Stomach (tissue), 8 donors: ENCODE measurements at regions not wholly inside any gene's neighbourhood (a gene's known extent, or its start where the extent isn't known, plus 50 kb on each side); places are given as distances from the start of the nearest gene placed in this dataset.

Experiments used
- DNase-seq, 2 donors: peaks; one replicate each; pipeline versions ENCODE4 v3.0.0 to v3.0.0-alpha.2; 2013 to 2019
- H3K27ac ChIP-seq, 5 donors: fragments of 200-600 bp in 4 of 5; sonication (generic) in 4 of 5; one replicate each; pipeline ENCODE4 v1.5.1; 2013 to 2019; ENCODE audit warnings: mild to moderate bottlenecking in 1 of 5, moderate library complexity in 1 of 5
- H3K27me3 ChIP-seq, 3 donors: fragments of 200-600 bp; sonication (generic); one replicate each; pipeline ENCODE4 v1.5.1; 2017 to 2019; ENCODE audit warnings: mixed run types in 1 of 3
- H3K36me3 ChIP-seq, 4 donors: fragments of 200-600 bp; sonication (generic); 1 replicate in 3 of 4; 2 replicates in 1 of 4; pipeline ENCODE4 v1.5.1; 2016 to 2019
- H3K4me1 ChIP-seq, 4 donors: fragments of 200-600 bp; sonication (generic); one replicate each; pipeline ENCODE4 v1.5.1; 2016 to 2019
- H3K4me3 ChIP-seq, 4 donors: fragments of 200-600 bp; sonication (generic) in 3 of 4; one replicate each; pipeline ENCODE4 v1.5.1; 2016 to 2019; ENCODE audit warnings: mild to moderate bottlenecking in 1 of 4
- H3K9me3 ChIP-seq, 4 donors: fragments of 200-600 bp; sonication (generic); one replicate each; pipeline ENCODE4 v1.5.1; 2016 to 2019
- EP300 ChIP-seq: sonication (generic); formaldehyde crosslinking; IDR thresholded peaks from one replicate; pipeline ENCODE4 v1.6.1; 2017; ENCODE audit warnings: antibody characterized with exemption
- POLR2A ChIP-seq, 4 donors: fragments of 450-650 bp; IDR thresholded peaks; one replicate each; pipeline ENCODE4 v1.6.1; 2016; ENCODE audit warnings: antibody characterized with exemption in 4 of 4, control low read depth in 2 of 4, mild to moderate bottlenecking in 1 of 4, moderate library complexity in 1 of 4
- POLR2AphosphoS5 ChIP-seq, 3 donors: sonication (generic); formaldehyde crosslinking; IDR thresholded peaks; one replicate each; pipeline ENCODE4 v1.6.1; 2016; ENCODE audit warnings: antibody characterized with exemption in 3 of 3
- WGBS, 5 donors: extraction: QIAGEN DNeasy Blood & Tissue Kit in 3 of 5; methylation state at CpG; one replicate each; pipeline versions ENCODE4 v1.1.5 to v1.1.7; 2013 to 2018; 5-methylcytosine and 5-hydroxymethylcytosine counted together
- intact Hi-C: fragments of 100-400 bp; cut with DNase I; formaldehyde crosslinking; loops from one replicate; pipeline ENCODE4 v1.15.1; 2023; ENCODE audit warnings: low total_unique reads
- TF ChIP-seq, protein P1 (sequence below), 7 experiments: fragments of 450-650 bp in 4 of 7; fragments of 200-600 bp in 3 of 7; sonication (generic) in 3 of 7; IDR thresholded peaks; one replicate each; pipeline ENCODE4 v1.5.1; 2016 to 2019; ENCODE audit warnings: antibody characterized with exemption in 7 of 7, control low read depth in 2 of 7, mild to moderate bottlenecking in 1 of 7
- donor health status: healthy with polysubstance abuse.
- donor health status: Bipolar disorder and iron deficiency.
- donor health status: healthy.

GRCh38 chr5:44907396-44907795 is 98.6 kb downstream of the MRPS30 start:
- 49 to 72% (median 62%) methylated on average over 5 of the region's 5 CpGs for WGBS, 5 donors

DNA sequence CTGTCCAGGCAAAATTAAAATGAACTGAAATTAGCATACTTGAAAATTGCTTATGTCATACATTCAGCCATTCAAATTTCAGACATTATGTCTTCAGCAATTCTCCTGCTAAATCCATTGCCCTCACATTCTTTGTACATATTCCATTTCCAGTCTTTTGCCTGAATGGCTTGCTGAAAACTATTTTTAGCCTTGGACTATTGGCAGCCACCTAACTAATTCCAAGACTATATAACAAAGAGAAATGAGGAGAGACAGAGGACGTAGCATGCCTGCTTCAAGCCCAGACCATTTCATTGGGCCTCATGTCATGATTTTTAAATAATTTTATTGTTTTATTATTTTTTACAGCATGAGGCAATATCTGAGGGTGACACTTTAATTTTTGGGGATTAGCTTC is 100.3 kb downstream of the MRPS30 start:
- Histone ChIP-seq H3K4me3 (no peak overlapping the region), H3K27ac (no peak overlapping the region), H3K9me3 (peaks cover 0 to 4% (median 0%) of the 10 kb centered on the region in 4 donors), H3K36me3 (no peaks in the 10 kb centered on the region), H3K4me1 (no peaks in the 10 kb centered on the region), H3K27me3 (no peaks in the 10 kb centered on the region)
- DNase-seq = no peak
- WGBS, 5 donors = 56 to 85% (median 70%) methylated on average over 1 of the region's 1 CpG
- intact Hi-C loops = no loop called here
- TF ChIP-seq EP300 (no peak), POLR2A (IDR thresholded peaks at IDR 0.05) (no peak), POLR2AphosphoS5 (IDR thresholded peaks at IDR 0.05) (no peak)
- TF ChIP-seq, protein P1, sequence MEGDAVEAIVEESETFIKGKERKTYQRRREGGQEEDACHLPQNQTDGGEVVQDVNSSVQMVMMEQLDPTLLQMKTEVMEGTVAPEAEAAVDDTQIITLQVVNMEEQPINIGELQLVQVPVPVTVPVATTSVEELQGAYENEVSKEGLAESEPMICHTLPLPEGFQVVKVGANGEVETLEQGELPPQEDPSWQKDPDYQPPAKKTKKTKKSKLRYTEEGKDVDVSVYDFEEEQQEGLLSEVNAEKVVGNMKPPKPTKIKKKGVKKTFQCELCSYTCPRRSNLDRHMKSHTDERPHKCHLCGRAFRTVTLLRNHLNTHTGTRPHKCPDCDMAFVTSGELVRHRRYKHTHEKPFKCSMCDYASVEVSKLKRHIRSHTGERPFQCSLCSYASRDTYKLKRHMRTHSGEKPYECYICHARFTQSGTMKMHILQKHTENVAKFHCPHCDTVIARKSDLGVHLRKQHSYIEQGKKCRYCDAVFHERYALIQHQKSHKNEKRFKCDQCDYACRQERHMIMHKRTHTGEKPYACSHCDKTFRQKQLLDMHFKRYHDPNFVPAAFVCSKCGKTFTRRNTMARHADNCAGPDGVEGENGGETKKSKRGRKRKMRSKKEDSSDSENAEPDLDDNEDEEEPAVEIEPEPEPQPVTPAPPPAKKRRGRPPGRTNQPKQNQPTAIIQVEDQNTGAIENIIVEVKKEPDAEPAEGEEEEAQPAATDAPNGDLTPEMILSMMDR (IDR thresholded peaks at IDR 0.05) = no peak

More at GRCh38 chr5:44907396-44907795, 98.6 kb downstream of the MRPS30 start:
- no peaks in the 10 kb centered on the region for H3K27me3 ChIP-seq
- no peak for DNase-seq
- no peak overlapping the region for H3K4me3 ChIP-seq
- no peaks in the 10 kb centered on the region for H3K36me3 ChIP-seq
- no peak overlapping the region for H3K27ac ChIP-seq
- TF ChIP-seq POLR2A (IDR thresholded peaks at IDR 0.05) (no peak), POLR2AphosphoS5 (IDR thresholded peaks at IDR 0.05) (no peak), EP300 (no peak)
- TF ChIP-seq, protein P1 (IDR thresholded peaks at IDR 0.05) = no peak
- intact Hi-C loops = no loop called here
- H3K9me3 ChIP-seq = peaks cover 0 to 4% (median 0%) of the 10 kb centered on the region in 4 donors
- no peaks in the 10 kb centered on the region for H3K4me1 ChIP-seq

GRCh38 chr5:44911501-44911900 is 102.8 kb downstream of the MRPS30 start:
- WGBS, 5 donors = 63 to 80% (median 71%) methylated on average over 1 of the region's 1 CpG
- TF ChIP-seq POLR2A (IDR thresholded peaks at IDR 0.05) (no peak), POLR2AphosphoS5 (IDR thresholded peaks at IDR 0.05) (no peak), EP300 (no peak)
- TF ChIP-seq, protein P1 (IDR thresholded peaks at IDR 0.05) = no peak
- Histone ChIP-seq H3K27me3 (no peaks in the 10 kb centered on the region), H3K27ac (no peak overlapping the region), H3K4me3 (no peak overlapping the region), H3K9me3 (peaks cover 0 to 5% (median 0%) of the 10 kb centered on the region in 4 donors), H3K36me3 (no peaks in the 10 kb centered on the region), H3K4me1 (no peaks in the 10 kb centered on the region)
- no peak for DNase-seq
- intact Hi-C loops = no loop called here

GRCh38 chr5:44914221-44914620 is 105.5 kb downstream of the MRPS30 start:
- H3K9me3 ChIP-seq = peaks cover 0 to 9% (median 0%) of the 10 kb centered on the region in 4 donors
- H3K36me3 ChIP-seq = no peaks in the 10 kb centered on the region
- no peak for DNase-seq
- H3K4me1 ChIP-seq = no peaks in the 10 kb centered on the region
- TF ChIP-seq, protein P1 (IDR thresholded peaks at IDR 0.05) = no peak
- TF ChIP-seq POLR2AphosphoS5 (IDR thresholded peaks at IDR 0.05) (no peak), EP300 (no peak), POLR2A (IDR thresholded peaks at IDR 0.05) (no peak)
- no peaks in the 10 kb centered on the region for H3K27me3 ChIP-seq
- 79 to 88% (median 87%) methylated on average over 2 of the region's 2 CpGs for WGBS, 5 donors
- H3K27ac ChIP-seq = no peak overlapping the region
- H3K4me3 ChIP-seq = no peak overlapping the region
- intact Hi-C loops = no loop called here
